ENCODE measurements at regions not wholly inside any gene's neighbourhood (a gene's known extent, or its start where the extent isn't known, plus 50 kb on each side); places are given as distances from the start of the nearest gene placed in this dataset.

DNA sequence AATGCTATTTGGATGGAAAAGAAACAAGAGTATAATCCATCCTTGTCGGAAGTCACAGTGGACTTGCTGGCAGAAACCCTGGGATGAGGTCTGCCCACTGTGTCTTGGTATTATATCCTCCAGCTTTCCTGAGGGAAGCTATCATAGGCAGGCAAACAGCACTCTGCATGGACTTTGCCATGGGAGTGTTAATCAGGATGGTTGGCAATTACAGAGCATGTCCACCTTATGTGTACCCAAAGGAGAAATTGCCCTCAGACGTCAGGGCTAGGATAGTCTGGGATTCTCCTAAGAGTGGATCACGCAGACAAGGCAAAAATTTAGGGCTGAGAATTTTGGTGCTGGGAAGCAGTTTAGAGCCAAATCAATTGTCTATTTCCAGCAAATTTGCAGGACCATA, 184.9 kb upstream of the ESRRG start:
- no peak for DNase-seq

- no peak for DNase-seq
Observed at GRCh38 chr1:216907100-216907499, 183.9 kb upstream of the ESRRG start.

DNA sequence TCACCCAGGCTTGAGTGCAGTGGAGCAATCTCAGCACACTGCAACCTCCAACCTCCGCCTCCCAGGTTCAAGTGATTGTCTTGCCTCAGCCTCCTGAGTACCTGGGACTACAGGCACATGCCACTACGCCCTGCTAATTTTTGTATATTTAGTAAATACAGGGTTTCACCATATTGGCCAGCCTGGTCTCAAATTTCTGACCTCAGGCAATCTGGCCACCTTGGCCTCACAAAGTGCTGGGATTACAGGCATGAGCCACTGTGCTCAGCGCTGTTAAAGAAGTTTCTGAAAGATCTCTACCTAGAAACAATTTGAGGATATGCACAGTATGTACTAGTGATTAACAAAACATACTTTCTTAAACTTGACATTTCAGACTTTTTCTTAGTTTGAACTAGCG, 182.6 kb upstream of the ESRRG start:
- DNase-seq: no peak

DNA sequence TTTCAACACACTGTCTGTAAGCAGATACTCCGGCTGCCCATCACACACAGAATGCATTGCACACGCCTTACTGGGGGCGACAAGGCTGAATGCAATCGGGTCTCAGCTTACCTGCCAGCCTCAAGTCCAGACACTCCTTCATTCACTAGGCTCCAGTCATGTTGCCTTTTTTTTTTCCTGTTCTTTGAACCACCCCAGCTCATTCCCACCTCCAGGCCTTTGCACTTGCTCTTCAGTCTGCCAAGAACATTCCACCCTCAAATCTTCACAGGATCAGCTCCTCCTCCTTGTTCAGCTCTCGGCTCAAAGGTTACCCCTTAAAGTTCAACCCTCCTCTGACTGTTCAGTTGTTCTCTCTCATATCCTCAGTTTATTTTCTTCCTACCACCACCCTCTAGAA, 181.9 kb upstream of the ESRRG start:
- DNase-seq: no peak

- no peak for DNase-seq
Observed at GRCh38 chr1:216904471-216904870, 181.2 kb upstream of the ESRRG start.

DNA sequence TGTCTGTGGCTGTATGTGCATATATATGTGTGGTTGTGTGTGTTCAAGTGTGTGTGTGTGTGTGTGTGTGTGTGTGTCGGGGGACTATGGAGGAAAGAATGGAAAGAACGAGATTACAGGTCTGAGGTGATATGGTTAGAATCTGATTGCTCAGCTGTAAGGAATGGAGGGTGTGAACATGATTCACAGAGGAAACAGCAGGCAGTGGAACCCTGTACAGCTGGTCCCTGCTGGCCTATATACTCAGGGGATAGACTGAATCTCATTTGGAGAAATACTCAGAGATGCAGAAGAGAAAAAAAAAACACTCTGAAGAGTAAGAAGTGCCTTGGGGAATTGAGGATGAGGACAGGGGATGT, 180.1 kb upstream of the ESRRG start:
- DNase-seq: no peak

DNA sequence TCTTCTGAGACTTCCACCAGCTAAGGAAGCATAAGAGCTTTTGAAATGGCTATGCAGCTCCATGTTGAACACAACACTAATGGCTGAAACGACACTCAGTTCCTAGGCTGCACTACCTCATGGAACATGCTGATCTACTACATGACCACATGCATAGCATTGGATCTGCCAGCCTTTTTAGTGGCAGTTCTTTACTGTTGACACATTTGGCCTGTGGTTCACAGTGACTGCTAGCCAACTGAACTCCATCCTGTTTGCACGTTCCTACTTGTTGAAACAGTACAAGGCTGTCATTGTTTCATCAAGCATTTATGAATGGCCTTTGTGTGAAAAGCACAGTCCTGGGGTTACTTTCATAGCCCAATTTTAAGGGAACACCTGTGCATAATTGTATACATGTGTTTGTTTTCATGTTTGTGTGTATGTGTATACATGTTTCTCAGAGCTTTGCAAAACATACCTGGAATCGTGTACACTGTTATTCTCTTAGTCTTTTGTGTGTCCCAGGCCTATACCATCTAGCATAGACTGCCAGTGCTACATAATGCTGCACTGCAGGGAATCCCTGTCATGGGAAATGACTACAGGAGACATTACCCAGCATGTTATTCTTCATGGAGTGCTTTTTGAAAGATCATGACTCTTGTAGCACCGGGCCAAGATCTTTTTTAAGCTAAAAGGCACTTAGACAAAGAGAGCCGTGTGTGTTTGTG, 179.6 kb upstream of the ESRRG start:
- no peak for DNase-seq

- no peak for DNase-seq
Observed at GRCh38 chr1:216900116-216900620, 176.9 kb upstream of the ESRRG start.

- DNase-seq: no peak
Observed at GRCh38 chr1:216898801-216899200, 175.6 kb upstream of the ESRRG start.

- no peak for DNase-seq
Observed at GRCh38 chr1:216896146-216896545, 172.9 kb upstream of the ESRRG start.

DNA sequence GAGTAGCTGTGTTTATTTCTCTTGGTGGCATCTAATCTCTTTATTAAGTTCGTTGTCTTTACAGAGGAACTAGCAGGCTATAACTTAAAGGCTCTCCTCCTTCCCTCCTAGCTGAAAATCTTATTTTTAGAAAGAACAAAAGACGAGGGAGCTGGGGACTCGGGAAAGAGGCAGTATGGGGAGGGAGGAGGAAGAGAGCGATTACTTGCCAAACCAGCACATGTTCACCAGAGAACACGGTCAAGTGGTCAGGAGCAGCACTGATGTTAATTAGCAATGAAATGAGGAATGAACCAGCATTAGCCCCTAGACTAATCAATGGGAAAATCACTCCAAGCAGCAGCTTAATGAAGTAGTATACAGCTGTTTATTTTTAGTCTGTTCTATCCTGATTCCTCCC, 171.3 kb upstream of the ESRRG start:
- no peak for DNase-seq

DNA sequence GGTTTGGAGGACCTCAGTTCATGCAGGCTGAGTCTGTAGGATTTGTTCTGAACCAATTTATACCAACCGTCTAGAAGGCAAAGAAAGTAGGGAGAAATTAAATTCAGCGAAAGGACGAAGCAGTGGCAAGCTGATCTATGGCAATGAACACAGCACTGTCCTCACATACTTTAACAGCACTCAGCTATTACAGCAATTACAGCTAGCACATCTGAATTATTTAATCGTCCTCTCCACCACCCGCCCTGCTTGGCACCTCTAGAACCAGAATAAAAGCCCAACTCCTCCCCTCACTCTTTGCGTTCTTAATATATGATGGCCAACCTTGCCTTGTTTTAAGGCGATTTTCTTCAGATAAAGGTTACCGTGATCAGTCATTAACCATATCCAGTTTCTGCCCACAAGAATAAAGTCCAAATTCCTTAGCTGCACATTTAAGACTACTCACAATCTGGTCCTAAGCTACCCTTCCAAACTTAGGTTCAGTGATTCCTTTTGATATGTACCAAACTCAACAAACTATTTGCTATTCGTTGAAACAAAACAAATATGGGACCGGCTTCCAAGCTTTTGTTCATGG, 169.4 kb upstream of the ESRRG start:
- DNase-seq: no peak

GRCh38 chr1:216890871-216891270, 167.6 kb upstream of the ESRRG start:
- DNase-seq: no peak

DNA sequence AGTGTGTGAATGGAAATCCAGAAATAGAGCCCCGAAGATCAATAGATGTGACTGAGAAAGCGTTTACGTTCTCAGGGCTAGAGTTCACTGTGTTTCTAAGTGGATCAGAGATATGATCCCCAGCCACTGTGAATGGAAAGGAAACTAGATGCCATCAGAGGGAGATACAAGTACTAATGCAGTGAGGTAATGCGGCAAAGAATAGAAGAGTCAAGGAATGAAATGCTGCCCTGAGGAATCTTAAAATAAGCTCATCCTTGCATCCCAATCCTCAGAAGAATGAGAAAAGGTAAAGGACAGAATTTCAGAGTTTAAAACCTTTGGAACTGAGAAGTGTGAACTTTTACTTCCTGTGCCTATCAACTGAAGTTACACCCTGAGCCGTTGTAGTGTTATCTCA, 165.5 kb upstream of the ESRRG start:
- DNase-seq: no peak

GRCh38 chr1:216887032-216887431, 163.8 kb upstream of the ESRRG start:
- DNase-seq: no peak

GRCh38 chr1:216884614-216885229, 161.5 kb upstream of the ESRRG start:
- no peak for DNase-seq

DNA sequence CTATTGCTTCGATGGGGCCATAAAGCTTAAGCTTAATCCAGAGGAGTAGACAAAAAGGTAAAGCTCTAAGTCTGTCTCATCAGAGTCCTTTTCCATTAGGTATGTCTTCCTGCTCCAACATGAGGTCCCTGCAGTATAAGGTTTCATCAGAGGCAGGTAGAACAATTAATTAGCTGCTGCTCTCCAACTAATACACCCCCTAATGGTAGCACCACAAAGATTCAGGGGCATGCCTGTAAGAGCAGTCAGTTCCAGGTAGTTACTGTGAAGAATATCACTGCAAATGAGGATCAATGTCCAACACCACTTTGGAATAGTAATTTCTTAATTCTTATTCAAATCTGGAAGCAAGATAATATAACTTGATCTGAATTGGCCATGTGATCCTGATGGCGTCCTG, 160.3 kb upstream of the ESRRG start:
- DNase-seq: no peak

DNA sequence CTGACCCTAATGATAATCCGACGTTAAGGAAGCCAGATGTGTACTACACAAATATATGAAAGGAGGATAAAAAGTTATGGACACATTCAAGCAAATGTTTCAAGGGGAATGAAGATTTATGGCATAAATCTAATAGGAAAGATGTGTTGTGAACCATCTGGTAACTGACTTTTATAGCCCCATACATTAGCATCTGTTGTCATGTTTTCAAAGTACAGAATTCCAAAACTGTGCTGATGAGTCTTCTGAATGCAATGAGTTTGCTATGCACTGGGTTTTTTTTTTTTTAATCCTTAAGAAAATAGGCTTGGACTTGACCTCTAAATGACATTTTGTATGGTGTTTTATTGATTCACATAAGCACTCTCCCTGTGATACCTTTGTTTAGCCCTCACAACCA, 158.5 kb upstream of the ESRRG start:
- no peak for DNase-seq

GRCh38 chr1:216866714-216867113, 143.5 kb upstream of the ESRRG start:
- no peak for DNase-seq

DNA sequence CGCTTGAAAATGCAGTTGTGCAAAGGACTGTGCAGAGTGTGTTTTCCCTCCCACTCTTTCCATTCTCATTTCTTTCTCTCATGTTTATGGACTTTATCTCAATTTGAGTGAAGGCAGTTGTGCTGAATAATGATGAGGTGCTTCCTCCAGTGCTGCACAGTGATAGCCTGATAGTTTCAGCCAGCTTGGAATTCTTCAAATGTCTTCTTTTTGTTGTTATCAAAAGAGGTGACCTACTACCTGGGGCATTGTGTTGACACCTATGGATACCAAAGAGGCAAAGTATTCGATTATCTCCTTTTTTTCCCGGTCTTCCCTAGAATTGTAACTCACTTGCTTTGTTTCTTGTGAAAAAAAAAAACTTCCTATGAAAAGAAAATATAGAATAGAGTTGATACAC, 132.6 kb upstream of the ESRRG start:
- no peak for DNase-seq

DNA sequence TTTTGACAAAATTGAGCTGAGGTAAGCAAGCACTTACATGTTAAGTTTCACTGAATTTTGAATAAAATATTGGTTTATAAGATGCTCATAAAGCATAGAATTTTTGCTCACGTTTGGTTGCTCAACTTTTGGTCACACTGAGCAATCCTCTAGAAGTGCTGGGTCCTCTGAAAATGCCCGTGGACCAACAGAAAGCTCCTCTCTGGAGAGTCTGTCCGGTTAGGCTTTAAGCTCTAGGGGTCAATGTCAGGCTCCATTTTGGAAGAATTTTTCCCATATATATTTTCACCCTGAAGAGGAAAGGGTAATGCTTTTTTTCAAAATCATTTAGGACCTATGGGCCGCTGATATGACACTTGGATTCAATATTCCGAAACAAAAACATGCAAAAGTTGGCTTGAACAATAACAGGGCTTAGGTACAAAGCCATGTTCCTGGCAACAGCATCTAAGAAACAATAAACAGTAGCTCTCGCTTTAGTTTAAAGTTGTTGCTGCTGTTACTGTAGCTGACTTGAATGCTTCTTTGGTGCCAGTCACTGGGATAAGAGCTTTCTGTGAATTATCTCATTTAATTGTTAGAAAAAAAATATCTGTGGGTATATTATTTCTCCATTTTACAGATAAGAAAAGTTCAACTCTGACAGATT, 131.7 kb upstream of the ESRRG start:
- no peak for DNase-seq

- DNase-seq: no peak
Observed at GRCh38 chr1:216851073-216851472, 127.8 kb upstream of the ESRRG start.

DNA sequence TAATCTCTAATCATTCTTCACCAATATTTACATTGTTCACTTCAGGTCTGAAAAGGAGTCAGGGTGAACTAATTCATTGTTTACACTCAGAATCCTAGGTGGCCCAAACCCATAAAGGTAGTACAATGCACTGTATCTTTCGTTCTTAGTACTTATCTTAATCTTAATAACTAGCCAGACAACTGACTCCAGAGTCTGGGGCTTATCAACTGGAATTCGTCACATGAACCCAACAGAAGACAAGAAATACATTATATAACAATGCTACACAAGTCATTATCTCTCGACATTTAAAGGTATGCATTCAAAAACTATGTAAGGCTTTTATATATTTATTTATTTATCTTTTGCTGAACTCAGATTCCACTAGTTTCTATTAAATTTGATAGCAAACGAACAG, 125.9 kb upstream of the ESRRG start:
- DNase-seq: no peak

GRCh38 chr1:216847397-216848036, 124.3 kb upstream of the ESRRG start:
- no peak for DNase-seq
